ENCODE measurements at regions not wholly inside any gene's neighbourhood (a gene's known extent, or its start where the extent isn't known, plus 50 kb on each side); places are given as distances from the start of the nearest gene placed in this dataset.

DNA sequence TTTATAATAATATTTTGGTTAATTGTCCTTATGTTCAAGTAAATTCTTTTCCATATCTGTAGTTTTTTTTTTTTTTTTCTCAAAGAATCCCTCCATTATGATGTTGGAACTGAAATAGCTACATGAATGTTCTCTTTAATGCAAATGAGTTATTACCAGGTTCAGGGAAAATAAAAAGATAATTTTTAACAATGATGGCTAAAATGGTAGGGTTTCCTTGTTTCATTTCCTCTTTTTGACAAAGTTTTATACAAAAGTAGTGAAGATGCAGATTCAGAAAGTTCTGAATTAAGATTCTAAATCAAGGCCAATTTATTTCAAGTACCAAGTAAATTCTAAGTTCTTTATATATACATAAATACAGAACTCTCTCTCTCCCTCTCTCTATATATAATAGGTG, 779.0 kb upstream of the INTU start (continued):
- TF ChIP-seq TCF4 (CRISPR knock-in tag; IDR thresholded peaks at IDR 0.05; ENCODE audit: borderline replicate concordance) = no peak
- TF ChIP-seq BACH2 (CRISPR knock-in tag; IDR thresholded peaks at IDR 0.05; ENCODE audit: borderline replicate concordance) = no peak

DNA sequence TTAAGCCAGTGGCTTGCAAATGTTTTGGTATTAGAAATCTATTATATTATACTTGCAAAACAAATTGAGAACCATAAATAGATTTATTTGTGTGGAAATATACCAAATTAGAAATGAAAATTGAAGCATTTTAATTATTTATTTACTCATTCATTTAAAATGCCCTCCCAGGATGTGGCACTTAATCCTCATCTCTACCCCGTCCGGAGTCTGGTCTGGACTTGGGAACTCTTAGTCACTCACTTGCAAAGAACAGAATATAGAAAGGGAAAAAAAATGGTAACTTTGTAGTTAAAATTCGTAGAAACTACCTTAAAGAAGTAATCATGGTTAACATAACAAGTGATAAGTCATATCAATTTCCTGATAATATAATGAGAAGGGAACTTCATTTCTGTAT, 775.9 kb upstream of the INTU start:
- no peak for ATAC-seq
- TF ChIP-seq GLIS3 (CRISPR knock-in tag; IDR thresholded peaks at IDR 0.05) = no peak
- TF ChIP-seq ISL1 (CRISPR knock-in tag; IDR thresholded peaks at IDR 0.05) = no peak

GRCh38 chr4:126859314-126859713, 773.4 kb upstream of the INTU start:
- TF ChIP-seq PPARA (CRISPR knock-in tag; IDR thresholded peaks at IDR 0.05; ENCODE audit: borderline replicate concordance) = no peak
- no peak for TF ChIP-seq SNAI2 (CRISPR knock-in tag; IDR thresholded peaks at IDR 0.05)
- TF ChIP-seq OSR1 (CRISPR knock-in tag; IDR thresholded peaks at IDR 0.05) = no peak
- TF ChIP-seq TOX (CRISPR knock-in tag; IDR thresholded peaks at IDR 0.05; ENCODE audit: borderline replicate concordance) = no peak
- no peak for TF ChIP-seq TSHZ2 (CRISPR knock-in tag; IDR thresholded peaks at IDR 0.05)
- no peak for TF ChIP-seq ISL1 (CRISPR knock-in tag; IDR thresholded peaks at IDR 0.05)
- no peak for TF ChIP-seq CSDC2 (CRISPR knock-in tag; IDR thresholded peaks at IDR 0.05)
- TF ChIP-seq ZNF70 (CRISPR knock-in tag; IDR thresholded peaks at IDR 0.05) = no peak
- no peak for TF ChIP-seq ZC3H10 (CRISPR knock-in tag; IDR thresholded peaks at IDR 0.05)
- TF ChIP-seq, protein P1, sequence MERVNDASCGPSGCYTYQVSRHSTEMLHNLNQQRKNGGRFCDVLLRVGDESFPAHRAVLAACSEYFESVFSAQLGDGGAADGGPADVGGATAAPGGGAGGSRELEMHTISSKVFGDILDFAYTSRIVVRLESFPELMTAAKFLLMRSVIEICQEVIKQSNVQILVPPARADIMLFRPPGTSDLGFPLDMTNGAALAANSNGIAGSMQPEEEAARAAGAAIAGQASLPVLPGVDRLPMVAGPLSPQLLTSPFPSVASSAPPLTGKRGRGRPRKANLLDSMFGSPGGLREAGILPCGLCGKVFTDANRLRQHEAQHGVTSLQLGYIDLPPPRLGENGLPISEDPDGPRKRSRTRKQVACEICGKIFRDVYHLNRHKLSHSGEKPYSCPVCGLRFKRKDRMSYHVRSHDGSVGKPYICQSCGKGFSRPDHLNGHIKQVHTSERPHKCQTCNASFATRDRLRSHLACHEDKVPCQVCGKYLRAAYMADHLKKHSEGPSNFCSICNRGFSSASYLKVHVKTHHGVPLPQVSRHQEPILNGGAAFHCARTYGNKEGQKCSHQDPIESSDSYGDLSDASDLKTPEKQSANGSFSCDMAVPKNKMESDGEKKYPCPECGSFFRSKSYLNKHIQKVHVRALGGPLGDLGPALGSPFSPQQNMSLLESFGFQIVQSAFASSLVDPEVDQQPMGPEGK (CRISPR knock-in tag; IDR thresholded peaks at IDR 0.05; ENCODE audit: borderline replicate concordance) = no peak
- no peak for TF ChIP-seq BACH2 (CRISPR knock-in tag; IDR thresholded peaks at IDR 0.05; ENCODE audit: borderline replicate concordance)
- no peak for TF ChIP-seq ZNF565 (CRISPR knock-in tag; conservative IDR thresholded peaks at IDR 0.05; ENCODE audit: low read depth)
- TF ChIP-seq ESRRG (CRISPR knock-in tag; IDR thresholded peaks at IDR 0.05) = no peak
- no peak for ATAC-seq

- ATAC-seq = no peak
- TF ChIP-seq SNAI2 (CRISPR knock-in tag; IDR thresholded peaks at IDR 0.05) (no peak), TOX (CRISPR knock-in tag; IDR thresholded peaks at IDR 0.05; ENCODE audit: borderline replicate concordance) (no peak), TCF4 (CRISPR knock-in tag; IDR thresholded peaks at IDR 0.05; ENCODE audit: borderline replicate concordance) (no peak), RARB (CRISPR knock-in tag; IDR thresholded peaks at IDR 0.05) (no peak), OSR1 (CRISPR knock-in tag; IDR thresholded peaks at IDR 0.05) (no peak), ESRRG (CRISPR knock-in tag; IDR thresholded peaks at IDR 0.05) (no peak), ZFP3 (CRISPR knock-in tag; IDR thresholded peaks at IDR 0.05) (no peak), TSHZ2 (CRISPR knock-in tag; IDR thresholded peaks at IDR 0.05) (no peak), ZNF70 (CRISPR knock-in tag; IDR thresholded peaks at IDR 0.05) (no peak), PPARA (CRISPR knock-in tag; IDR thresholded peaks at IDR 0.05; ENCODE audit: borderline replicate concordance) (no peak), GLIS3 (CRISPR knock-in tag; IDR thresholded peaks at IDR 0.05) (no peak), ZFP30 (CRISPR knock-in tag; IDR thresholded peaks at IDR 0.05) (no peak), ZNF8 (CRISPR knock-in tag; IDR thresholded peaks at IDR 0.05) (no peak), ZNF565 (CRISPR knock-in tag; conservative IDR thresholded peaks at IDR 0.05; ENCODE audit: low read depth) (no peak), BACH2 (CRISPR knock-in tag; IDR thresholded peaks at IDR 0.05; ENCODE audit: borderline replicate concordance) (no peak), ISL1 (CRISPR knock-in tag; IDR thresholded peaks at IDR 0.05) (no peak)
- TF ChIP-seq, protein P1 (CRISPR knock-in tag; IDR thresholded peaks at IDR 0.05; ENCODE audit: borderline replicate concordance) = no peak
- TF ChIP-seq, protein P2, sequence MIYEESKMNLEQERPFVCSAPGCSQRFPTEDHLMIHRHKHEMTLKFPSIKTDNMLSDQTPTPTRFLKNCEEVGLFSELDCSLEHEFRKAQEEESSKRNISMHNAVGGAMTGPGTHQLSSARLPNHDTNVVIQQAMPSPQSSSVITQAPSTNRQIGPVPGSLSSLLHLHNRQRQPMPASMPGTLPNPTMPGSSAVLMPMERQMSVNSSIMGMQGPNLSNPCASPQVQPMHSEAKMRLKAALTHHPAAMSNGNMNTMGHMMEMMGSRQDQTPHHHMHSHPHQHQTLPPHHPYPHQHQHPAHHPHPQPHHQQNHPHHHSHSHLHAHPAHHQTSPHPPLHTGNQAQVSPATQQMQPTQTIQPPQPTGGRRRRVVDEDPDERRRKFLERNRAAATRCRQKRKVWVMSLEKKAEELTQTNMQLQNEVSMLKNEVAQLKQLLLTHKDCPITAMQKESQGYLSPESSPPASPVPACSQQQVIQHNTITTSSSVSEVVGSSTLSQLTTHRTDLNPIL (CRISPR knock-in tag; IDR thresholded peaks at IDR 0.05; ENCODE audit: low read depth) = no peak
- TF ChIP-seq, protein P3, sequence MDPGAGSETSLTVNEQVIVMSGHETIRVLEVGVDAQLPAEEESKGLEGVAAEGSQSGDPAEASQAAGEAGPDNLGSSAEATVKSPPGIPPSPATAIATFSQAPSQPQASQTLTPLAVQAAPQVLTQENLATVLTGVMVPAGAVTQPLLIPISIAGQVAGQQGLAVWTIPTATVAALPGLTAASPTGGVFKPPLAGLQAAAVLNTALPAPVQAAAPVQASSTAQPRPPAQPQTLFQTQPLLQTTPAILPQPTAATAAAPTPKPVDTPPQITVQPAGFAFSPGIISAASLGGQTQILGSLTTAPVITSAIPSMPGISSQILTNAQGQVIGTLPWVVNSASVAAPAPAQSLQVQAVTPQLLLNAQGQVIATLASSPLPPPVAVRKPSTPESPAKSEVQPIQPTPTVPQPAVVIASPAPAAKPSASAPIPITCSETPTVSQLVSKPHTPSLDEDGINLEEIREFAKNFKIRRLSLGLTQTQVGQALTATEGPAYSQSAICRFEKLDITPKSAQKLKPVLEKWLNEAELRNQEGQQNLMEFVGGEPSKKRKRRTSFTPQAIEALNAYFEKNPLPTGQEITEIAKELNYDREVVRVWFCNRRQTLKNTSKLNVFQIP (CRISPR knock-in tag; IDR thresholded peaks at IDR 0.05; ENCODE audit: borderline replicate concordance, low read depth) = no peak
These were observed 772.9 kb upstream of the INTU start for GRCh38 chr4:126859872-126860271.
